CD8-positive, alpha-beta memory T cell (primary cell): ENCODE measurements at regions not wholly inside any gene's neighbourhood (a gene's known extent, or its start where the extent isn't known, plus 50 kb on each side); places are given as distances from the start of the nearest gene placed in this dataset.

ENCODE experiments used
- CTCF ChIA-PET: fragments of 350-600 bp; sonication (Branson Sonifier 250); formaldehyde crosslinking; loops from one replicate; lab custom pipeline; 2021; ENCODE audit warnings: antibody characterized with exemption; lab: Charles Lee
- POLR2A ChIA-PET: fragments of 350-600 bp; sonication (Branson Sonifier 250); formaldehyde crosslinking; loops from one replicate; lab custom pipeline; 2021; ENCODE audit warnings: antibody characterized with exemption; lab: Charles Lee
- DNase-seq, 5 donors: peaks; one replicate each; pipeline versions ENCODE4 v3.0.0 to v3.0.0-alpha.2; 2020 to 2022; ENCODE audit warnings: mixed read lengths in 1 of 5
- H3K27ac ChIP-seq: one replicate; pipeline ENCODE4 v1.7.0; 2013; ENCODE audit warnings: low read depth, mild to moderate bottlenecking, low read length, moderate library complexity
- H3K27me3 ChIP-seq: 2 replicates; pipeline ENCODE4 v1.7.0; 2013; ENCODE audit warnings: low read length, mild to moderate bottlenecking; ENCODE audit not compliant: insufficient read depth, poor library complexity, severe bottlenecking
- H3K36me3 ChIP-seq: 2 replicates; pipeline ENCODE4 v1.7.0; 2013; ENCODE audit warnings: mild to moderate bottlenecking, low read length, moderate library complexity; ENCODE audit not compliant: insufficient read depth
- H3K4me1 ChIP-seq: 2 replicates; pipeline ENCODE4 v1.7.0; 2013; ENCODE audit warnings: mild to moderate bottlenecking, low read length, moderate library complexity; ENCODE audit not compliant: insufficient read depth
- H3K4me3 ChIP-seq: 2 replicates; pipeline ENCODE4 v1.7.0; 2013; ENCODE audit warnings: mild to moderate bottlenecking, low read length
- H3K9me3 ChIP-seq: 2 replicates; pipeline ENCODE4 v1.7.0; 2013; ENCODE audit warnings: mild to moderate bottlenecking, low read length
- H3K27ac Mint-ChIP-seq, 8 donors: one replicate each; pipeline ENCODE4 v1.8.0; 2020 to 2021; ENCODE audit warnings: mixed read lengths in 8 of 8, mild to moderate bottlenecking in 6 of 8, inconsistent platforms in 3 of 8, moderate library complexity in 3 of 8
- H3K27me3 Mint-ChIP-seq, 2 donors: one replicate each; pipeline ENCODE4 v1.8.0; 2020 to 2021; ENCODE audit warnings: mixed read lengths in 2 of 2, mild to moderate bottlenecking in 1 of 2, moderate library complexity in 1 of 2
- H3K36me3 Mint-ChIP-seq, 3 donors: one replicate each; pipeline ENCODE4 v1.8.0; 2020 to 2021; ENCODE audit warnings: mixed read lengths in 3 of 3, inconsistent platforms in 1 of 3, mild to moderate bottlenecking in 1 of 3
- H3K4me1 Mint-ChIP-seq, 3 donors: one replicate each; pipeline ENCODE4 v1.8.0; 2020 to 2021; ENCODE audit warnings: mixed read lengths in 3 of 3, inconsistent platforms in 1 of 3, mild to moderate bottlenecking in 1 of 3
- H3K4me3 Mint-ChIP-seq, 7 donors: one replicate each; pipeline ENCODE4 v1.8.0; 2020 to 2021; ENCODE audit warnings: mixed read lengths in 7 of 7, mild to moderate bottlenecking in 6 of 7, moderate library complexity in 4 of 7, inconsistent platforms in 2 of 7
- H3K9me3 Mint-ChIP-seq, 5 donors: one replicate each; pipeline ENCODE4 v1.8.0; 2020 to 2022; ENCODE audit warnings: mixed read lengths in 5 of 5, mild to moderate bottlenecking in 3 of 5, moderate library complexity in 2 of 5, inconsistent platforms in 1 of 5

DNA sequence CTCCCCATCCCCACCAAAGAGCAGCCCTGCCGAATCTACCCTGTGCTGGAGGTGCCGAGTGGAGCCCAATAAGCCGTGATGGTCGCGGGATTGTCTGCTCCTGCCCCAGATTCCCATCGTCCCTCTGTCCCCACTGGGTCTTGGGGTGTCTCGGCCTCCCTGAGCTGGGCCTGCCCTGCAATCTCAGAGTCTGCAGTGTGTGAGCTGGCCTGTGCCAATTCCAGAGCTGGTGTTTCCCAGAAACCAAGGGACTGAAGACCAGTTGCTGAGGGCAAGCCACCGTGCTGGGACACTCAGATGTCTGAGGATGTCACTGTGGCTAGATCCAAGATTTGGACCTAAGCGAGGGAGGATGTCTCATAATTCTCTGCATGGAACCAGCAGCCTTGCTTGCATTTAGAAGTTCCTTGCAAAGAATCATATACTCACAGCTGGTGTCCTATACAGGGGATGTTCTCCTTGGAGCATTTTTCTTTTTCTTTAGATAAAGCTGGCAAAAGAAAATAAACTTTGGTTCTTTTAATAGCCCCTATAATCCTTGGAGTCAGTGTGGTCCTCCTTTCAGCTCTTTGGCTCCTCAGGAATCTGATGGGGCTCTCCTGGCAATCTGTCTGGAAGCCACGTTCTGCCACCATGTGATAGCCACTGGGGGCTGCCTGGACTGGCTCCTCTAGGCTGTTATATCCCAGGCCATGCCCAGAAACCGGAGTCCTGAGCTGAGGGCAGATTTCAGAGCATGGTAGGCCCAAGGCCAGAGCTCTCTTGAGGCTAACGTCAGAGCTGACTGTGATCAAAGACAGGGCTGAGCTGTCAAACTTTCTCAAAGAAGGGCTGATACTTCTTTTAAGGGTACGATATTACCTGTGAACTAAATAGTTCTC, 140.1 kb upstream of the HAAO start:
- H3K27ac Mint-ChIP-seq = peak overlapping the region in 2 of 8 donors; percentile 12 to 29
- H3K27me3 Mint-ChIP-seq = no peaks in the 10 kb centered on the region
- H3K4me1 Mint-ChIP-seq = no peaks in the 10 kb centered on the region
- no peaks in the 10 kb centered on the region for H3K36me3 Mint-ChIP-seq
- DNase-seq = no peak
- H3K4me3 Mint-ChIP-seq = peak overlapping the region in 1 of 7 donors; percentile 8
- ChIA-PET POLR2A (no interaction called here), CTCF (interaction anchor here (1.3 kb wide), 1 partner anchor 15 kb away, joined by 4 read pairs; no protein-coding TSS in a partner anchor)
- Histone ChIP-seq H3K36me3 (no peaks in the 10 kb centered on the region), H3K4me3 (no peak overlapping the region), H3K9me3 (no peaks in the 10 kb centered on the region), H3K27me3 (no peaks in the 10 kb centered on the region), H3K27ac (no peak overlapping the region), H3K4me1 (no peaks in the 10 kb centered on the region)
- H3K9me3 Mint-ChIP-seq = no peaks in the 10 kb centered on the region

DNA sequence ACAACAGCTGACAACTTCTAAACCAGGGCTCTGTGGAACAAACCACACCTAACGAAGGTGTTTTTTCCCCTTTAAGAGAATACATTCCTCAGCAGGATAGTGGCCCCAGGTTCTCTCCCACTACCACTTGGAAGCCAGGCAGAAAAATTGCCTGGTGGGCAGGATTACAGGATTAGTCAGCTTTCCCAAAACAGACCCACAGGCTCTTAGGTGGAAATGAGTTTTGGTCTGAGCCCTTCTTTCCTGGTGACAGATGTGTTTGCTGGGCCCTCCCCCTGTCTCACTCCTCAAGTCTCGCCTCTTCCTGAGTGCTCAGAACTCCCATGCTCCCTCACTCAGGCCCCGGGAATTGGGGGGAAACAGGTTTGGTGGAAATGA, 139.4 kb upstream of the HAAO start:
- Histone ChIP-seq H3K27me3 (no peaks in the 10 kb centered on the region), H3K36me3 (no peaks in the 10 kb centered on the region), H3K9me3 (no peaks in the 10 kb centered on the region), H3K27ac (no peak overlapping the region), H3K4me1 (no peaks in the 10 kb centered on the region), H3K4me3 (no peak overlapping the region)
- DNase-seq = no peak
- no peak overlapping the region for H3K27ac Mint-ChIP-seq
- CTCF ChIA-PET = no interaction called here
- H3K9me3 Mint-ChIP-seq = no peaks in the 10 kb centered on the region
- POLR2A ChIA-PET = no interaction called here
- H3K4me3 Mint-ChIP-seq = no peak overlapping the region
- no peaks in the 10 kb centered on the region for H3K36me3 Mint-ChIP-seq
- no peaks in the 10 kb centered on the region for H3K27me3 Mint-ChIP-seq
- no peaks in the 10 kb centered on the region for H3K4me1 Mint-ChIP-seq

DNA sequence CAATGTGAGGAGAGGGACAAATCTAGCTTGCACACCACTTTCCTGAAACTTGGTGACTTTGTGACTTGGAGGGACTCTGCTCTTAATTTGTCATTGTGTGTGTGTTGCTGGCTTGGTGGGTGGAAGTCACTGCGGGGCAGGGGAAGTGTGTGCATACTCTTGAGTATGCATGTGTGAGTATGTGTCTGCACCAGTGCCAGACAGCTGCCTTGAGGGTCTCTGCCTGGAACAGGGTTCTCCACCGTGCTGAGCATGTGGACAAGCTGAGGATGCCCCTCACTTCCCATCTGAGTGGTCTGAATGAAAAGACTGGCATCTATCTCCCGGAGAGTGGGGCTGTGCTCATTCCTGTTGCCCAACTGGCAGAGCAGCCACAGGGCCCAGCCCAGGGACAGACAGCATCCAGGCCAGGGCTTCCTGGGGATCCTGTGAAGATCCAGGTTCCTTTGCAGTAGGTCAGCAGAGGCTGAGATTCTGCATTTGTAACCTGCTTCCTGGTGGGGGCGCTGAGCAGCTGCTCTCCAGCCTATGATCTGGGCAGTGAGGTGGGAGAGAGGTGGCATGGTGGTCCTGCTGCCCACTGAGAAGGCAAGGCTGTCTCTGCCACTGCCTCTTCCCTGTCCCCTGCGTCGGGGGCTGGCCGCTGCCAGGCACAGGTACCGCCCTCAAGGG, 138.9 kb upstream of the HAAO start:
- CTCF ChIA-PET = no interaction called here
- no peak overlapping the region for H3K27ac ChIP-seq
- H3K4me1 Mint-ChIP-seq = no peaks in the 10 kb centered on the region
- H3K4me3 ChIP-seq = no peak overlapping the region
- no peaks in the 10 kb centered on the region for H3K9me3 ChIP-seq
- H3K4me1 ChIP-seq = no peaks in the 10 kb centered on the region
- H3K36me3 ChIP-seq = no peaks in the 10 kb centered on the region
- no peak overlapping the region for H3K4me3 Mint-ChIP-seq
- H3K27me3 ChIP-seq = no peaks in the 10 kb centered on the region
- H3K36me3 Mint-ChIP-seq = no peaks in the 10 kb centered on the region
- peaks cover 0 to 1% of the 10 kb centered on the region in 2 donors for H3K27me3 Mint-ChIP-seq
- POLR2A ChIA-PET = no interaction called here
- H3K9me3 Mint-ChIP-seq = no peaks in the 10 kb centered on the region
- DNase-seq = no peak
- H3K27ac Mint-ChIP-seq = no peak overlapping the region

DNA sequence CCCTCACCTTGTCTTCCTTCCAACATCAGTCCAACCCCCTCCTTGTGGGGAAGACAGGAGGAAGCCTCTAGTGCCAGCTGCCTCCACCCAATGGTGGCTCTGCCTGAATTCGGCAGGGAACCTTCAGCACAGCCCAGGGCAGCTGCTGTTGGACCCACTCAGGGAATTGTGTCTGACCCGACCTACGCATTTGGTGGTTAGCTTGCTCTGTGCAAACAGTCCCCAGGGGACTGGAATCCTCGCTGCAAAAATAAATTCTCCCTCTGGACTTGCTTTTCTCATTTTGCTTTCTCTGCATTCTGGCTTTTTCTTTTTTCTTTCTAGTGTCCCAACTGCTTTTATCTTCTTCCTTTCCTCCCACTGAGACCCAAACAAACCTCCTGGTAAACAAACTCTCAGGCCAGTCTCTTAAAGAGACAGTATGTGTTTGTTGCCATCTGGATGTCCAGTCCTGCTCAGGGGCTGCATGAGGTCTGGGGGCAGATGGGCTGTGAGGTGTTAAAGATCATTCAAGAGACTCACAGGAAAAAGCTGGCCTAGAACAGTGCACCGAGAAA, 137.7 kb upstream of the HAAO start:
- peaks cover 0 to 3% of the 10 kb centered on the region in 2 donors for H3K27me3 Mint-ChIP-seq
- ChIA-PET CTCF (no interaction called here), POLR2A (no interaction called here)
- H3K4me1 Mint-ChIP-seq = no peaks in the 10 kb centered on the region
- no peaks in the 10 kb centered on the region for H3K9me3 ChIP-seq
- no peak overlapping the region for H3K4me3 Mint-ChIP-seq
- H3K4me1 ChIP-seq = no peaks in the 10 kb centered on the region
- peak overlapping the region; percentile 25 for H3K27ac ChIP-seq
- peak overlapping the region in 1 of 8 donors; percentile 80 for H3K27ac Mint-ChIP-seq
- H3K9me3 Mint-ChIP-seq = no peaks in the 10 kb centered on the region
- no peaks in the 10 kb centered on the region for H3K36me3 Mint-ChIP-seq
- no peak for DNase-seq
- no peaks in the 10 kb centered on the region for H3K36me3 ChIP-seq
- H3K27me3 ChIP-seq = no peaks in the 10 kb centered on the region
- no peak overlapping the region for H3K4me3 ChIP-seq

DNA sequence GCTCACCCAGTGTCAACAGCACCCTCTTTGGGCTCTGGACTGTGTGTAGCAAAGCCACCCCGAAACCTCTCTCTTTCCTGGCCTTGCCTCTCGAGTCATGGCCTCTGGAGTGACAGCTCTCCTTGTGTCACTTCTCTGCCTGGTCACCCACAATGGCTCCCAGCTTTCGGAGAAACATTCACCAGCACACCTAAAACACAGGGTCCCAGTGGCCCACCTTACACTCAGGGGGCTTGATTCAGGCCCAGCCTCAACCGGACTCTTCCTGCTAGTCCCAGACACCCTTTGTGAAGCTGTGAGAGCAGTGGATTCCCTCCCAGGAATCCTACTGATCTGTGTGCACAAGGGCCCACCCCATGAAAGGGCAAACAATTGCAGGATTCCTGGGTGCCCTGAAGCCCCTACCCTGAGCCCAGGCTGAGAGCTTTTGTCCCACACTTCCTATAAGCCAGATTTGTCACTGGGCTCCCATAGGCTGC, 137.2 kb upstream of the HAAO start:
- Mint-ChIP-seq H3K9me3 (no peaks in the 10 kb centered on the region), H3K4me3 (no peak overlapping the region), H3K4me1 (no peaks in the 10 kb centered on the region), H3K36me3 (no peaks in the 10 kb centered on the region), H3K27ac (peak overlapping the region in 1 of 8 donors; percentile 74), H3K27me3 (peaks cover 0 to 4% of the 10 kb centered on the region in 2 donors)
- Histone ChIP-seq H3K4me3 (no peak overlapping the region), H3K4me1 (no peaks in the 10 kb centered on the region), H3K27ac (peak overlapping the region; percentile 33), H3K9me3 (no peaks in the 10 kb centered on the region), H3K36me3 (no peaks in the 10 kb centered on the region), H3K27me3 (no peaks in the 10 kb centered on the region)
- ChIA-PET POLR2A (no interaction called here), CTCF (no interaction called here)
- DNase-seq = no peak

DNA sequence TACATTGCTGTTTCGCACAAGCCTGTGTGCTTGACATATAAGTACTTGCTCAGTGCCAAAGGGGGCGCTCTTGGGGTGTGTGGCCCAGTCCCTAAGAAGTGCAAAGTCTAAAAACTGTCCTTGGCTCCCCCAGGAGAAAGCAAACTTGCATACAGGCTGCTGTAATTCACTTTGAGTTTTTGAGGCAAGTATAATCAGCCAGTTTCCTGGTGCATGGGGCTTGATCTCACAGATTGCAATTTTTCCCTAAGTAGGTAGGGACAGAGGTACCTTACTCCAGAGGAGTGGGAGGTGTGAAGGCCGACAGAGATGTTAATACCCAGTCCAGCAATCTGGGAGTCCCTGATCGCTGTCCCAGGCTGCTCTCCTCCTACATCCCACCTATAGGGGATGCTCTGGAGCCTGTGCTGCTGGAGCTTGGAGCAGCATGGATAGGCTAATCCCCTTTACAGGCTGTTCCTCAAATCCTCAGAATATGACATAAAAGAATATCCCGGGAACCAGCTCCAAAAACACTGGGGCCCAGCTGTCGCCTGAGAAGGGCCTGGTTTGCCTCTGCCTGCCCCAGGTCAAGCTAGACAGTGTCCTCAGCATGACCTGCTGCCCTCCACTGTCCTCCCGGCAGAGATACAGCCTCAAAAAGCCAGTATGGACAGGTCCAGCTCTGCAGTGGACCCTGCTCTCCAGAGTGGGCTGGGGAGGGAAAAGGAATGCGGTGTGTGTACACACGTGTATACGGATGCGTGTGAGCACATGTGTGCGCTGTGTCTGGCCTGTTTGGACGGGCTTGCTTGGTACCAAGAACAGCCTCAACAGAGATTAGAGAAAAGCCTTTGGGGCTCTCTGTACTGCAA, 136.5 kb upstream of the HAAO start:
- peak overlapping the region; percentile 33 for H3K27ac ChIP-seq
- peaks cover 0 to 4% of the 10 kb centered on the region in 2 donors for H3K27me3 Mint-ChIP-seq
- H3K9me3 Mint-ChIP-seq = no peaks in the 10 kb centered on the region
- H3K4me1 ChIP-seq = no peaks in the 10 kb centered on the region
- CTCF ChIA-PET = no interaction called here
- H3K36me3 Mint-ChIP-seq = no peaks in the 10 kb centered on the region
- POLR2A ChIA-PET = no interaction called here
- no peaks in the 10 kb centered on the region for H3K36me3 ChIP-seq
- DNase-seq = no peak
- no peak overlapping the region for H3K27ac Mint-ChIP-seq
- no peak overlapping the region for H3K4me3 ChIP-seq
- H3K9me3 ChIP-seq = no peaks in the 10 kb centered on the region
- H3K4me3 Mint-ChIP-seq = no peak overlapping the region
- no peaks in the 10 kb centered on the region for H3K27me3 ChIP-seq
- no peaks in the 10 kb centered on the region for H3K4me1 Mint-ChIP-seq

DNA sequence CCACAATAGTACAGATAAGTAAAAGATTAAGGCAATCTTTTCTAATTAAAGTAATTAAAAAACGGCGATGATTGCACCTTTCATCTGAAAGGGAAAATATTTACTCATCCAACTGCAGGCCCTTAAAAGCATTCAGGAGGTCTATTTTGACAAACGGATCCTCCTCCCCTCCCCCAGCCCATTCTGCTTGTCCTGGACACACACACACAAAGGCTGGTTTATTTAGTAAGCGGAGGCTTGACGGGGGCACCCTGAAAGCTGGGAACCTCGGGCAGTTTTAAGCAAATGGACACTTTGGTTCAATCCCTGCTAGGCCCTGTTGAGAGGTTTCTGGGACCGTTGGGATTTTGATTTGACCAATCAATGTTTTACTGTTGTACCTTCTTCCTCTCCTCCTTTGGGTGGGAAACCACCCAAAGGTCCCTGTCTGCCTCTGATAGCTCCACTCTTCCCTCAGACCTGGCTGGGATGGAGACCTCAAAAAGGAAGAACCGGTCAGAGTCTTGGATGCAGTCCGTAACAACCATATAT, 135.8 kb upstream of the HAAO start:
- H3K4me1 Mint-ChIP-seq = no peaks in the 10 kb centered on the region
- no peak overlapping the region for H3K4me3 ChIP-seq
- peaks cover 0 to 4% of the 10 kb centered on the region in 2 donors for H3K27me3 Mint-ChIP-seq
- no peak for DNase-seq
- ChIA-PET POLR2A (no interaction called here), CTCF (no interaction called here)
- no peaks in the 10 kb centered on the region for H3K9me3 Mint-ChIP-seq
- peak overlapping the region; percentile 73 for H3K27ac ChIP-seq
- no peaks in the 10 kb centered on the region for H3K9me3 ChIP-seq
- H3K27ac Mint-ChIP-seq = peak overlapping the region in 1 of 8 donors; percentile 78
- H3K36me3 ChIP-seq = no peaks in the 10 kb centered on the region
- H3K36me3 Mint-ChIP-seq = no peaks in the 10 kb centered on the region
- H3K4me1 ChIP-seq = no peaks in the 10 kb centered on the region
- no peaks in the 10 kb centered on the region for H3K27me3 ChIP-seq
- no peak overlapping the region for H3K4me3 Mint-ChIP-seq
